Astrocyte (in vitro differentiated cells and primary cell): ENCODE measurements at regions not wholly inside any gene's neighbourhood (a gene's known extent, or its start where the extent isn't known, plus 50 kb on each side); places are given as distances from the start of the nearest gene placed in this dataset.
A peak's percentile ranks its signal among the peaks of the same experiment; 100 is the strongest.

Experiments used
- DNase-seq: peaks from one replicate; pipeline ENCODE4 v3.0.0-alpha.2; 2010; ENCODE audit warnings: low read depth
- FAIRE-seq: peaks from 2 replicates; lab custom pipeline; 2011; peaks lifted over from hg19 to GRCh38; lab: Jason Lieb, UNC
- H2AFZ ChIP-seq: 2 replicates; pipeline ENCODE4 v1.6.0; 2012; ENCODE audit warnings: low read depth, low read length, inconsistent platforms
- H3K27ac ChIP-seq: 2 replicates; pipeline ENCODE4 v1.5.1; 2011; ENCODE audit warnings: low read depth, low read length, inconsistent platforms
- H3K27me3 ChIP-seq: 2 replicates; pipeline ENCODE4 v1.6.0; 2011; ENCODE audit warnings: low read length, inconsistent platforms; ENCODE audit not compliant: insufficient read depth
- H3K36me3 ChIP-seq: 2 replicates; pipeline ENCODE4 v1.5.1; 2011; ENCODE audit warnings: low read length, inconsistent platforms; ENCODE audit not compliant: insufficient read depth
- H3K4me1 ChIP-seq: 2 replicates; pipeline ENCODE4 v1.5.1; 2011; ENCODE audit warnings: low read length, inconsistent platforms; ENCODE audit not compliant: insufficient read depth
- H3K4me2 ChIP-seq: 2 replicates; pipeline ENCODE4 v1.6.0; 2012; ENCODE audit warnings: low read length, inconsistent platforms
- H3K4me3 ChIP-seq: 2 replicates; pipeline ENCODE4 v1.5.1; 2011; ENCODE audit warnings: low read depth, mild to moderate bottlenecking, low read length, inconsistent platforms; ENCODE audit not compliant: insufficient read depth
- H3K79me2 ChIP-seq: 2 replicates; pipeline ENCODE4 v1.6.0; 2012; ENCODE audit warnings: mild to moderate bottlenecking, low read length, inconsistent platforms; ENCODE audit not compliant: insufficient read depth
- H3K9ac ChIP-seq: 2 replicates; pipeline ENCODE4 v1.6.0; 2012; ENCODE audit warnings: mild to moderate bottlenecking, low read length, inconsistent platforms
- H3K9me3 ChIP-seq: 2 replicates; pipeline ENCODE4 v1.5.1; 2012; ENCODE audit warnings: low read depth, mild to moderate bottlenecking, low read length, inconsistent platforms; ENCODE audit not compliant: insufficient read depth
- H4K20me1 ChIP-seq: 2 replicates; pipeline ENCODE4 v1.6.0; 2012; ENCODE audit warnings: low read length, inconsistent platforms; ENCODE audit not compliant: insufficient read depth
- H3K27ac Mint-ChIP-seq: one replicate; pipeline ENCODE4 v1.8.0; 2021; ENCODE audit warnings: mild to moderate bottlenecking, mixed read lengths; ENCODE audit not compliant: unreplicated experiment
- H3K27me3 Mint-ChIP-seq: one replicate; pipeline ENCODE4 v1.8.0; 2021; ENCODE audit warnings: low read depth, mixed read lengths; ENCODE audit not compliant: unreplicated experiment
- H3K36me3 Mint-ChIP-seq: one replicate; pipeline ENCODE4 v1.8.0; 2021; ENCODE audit warnings: low read depth, mixed read lengths; ENCODE audit not compliant: unreplicated experiment
- H3K4me1 Mint-ChIP-seq: one replicate; pipeline ENCODE4 v1.8.0; 2021; ENCODE audit warnings: low read depth, mixed read lengths; ENCODE audit not compliant: unreplicated experiment
- H3K4me3 Mint-ChIP-seq: one replicate; pipeline ENCODE4 v1.8.0; 2021; ENCODE audit warnings: mild to moderate bottlenecking, moderate library complexity, mixed read lengths; ENCODE audit not compliant: unreplicated experiment
- H3K9me3 Mint-ChIP-seq: one replicate; pipeline ENCODE4 v1.8.0; 2021; ENCODE audit warnings: mild to moderate bottlenecking, mixed read lengths; ENCODE audit not compliant: unreplicated experiment
- CTCF ChIP-seq: IDR thresholded peaks from 2 replicates; pipeline ENCODE4 v1.5.1; 2011; ENCODE audit warnings: low read depth, mild to moderate bottlenecking, inconsistent platforms, low read length, moderate library complexity; ENCODE audit not compliant: insufficient read depth
- EZH2 ChIP-seq: IDR thresholded peaks from 2 replicates; pipeline ENCODE4 v1.6.1; 2012; ENCODE audit warnings: mild to moderate bottlenecking, low read length, inconsistent platforms; ENCODE audit not compliant: insufficient read depth

GRCh38 chr20:39719293-39719692 lies 757.1 kb downstream of the DHX35 start:
- no peak overlapping the region for H3K4me2 ChIP-seq
- H3K9me3 ChIP-seq, result no peaks in the 10 kb centered on the region
- H3K4me3 ChIP-seq, result no peak overlapping the region
- Mint-ChIP-seq H3K27ac (no peak overlapping the region), H3K36me3 (no peaks in the 10 kb centered on the region), H3K4me1 (peaks cover 15% of the 10 kb centered on the region), H3K27me3 (no peaks in the 10 kb centered on the region), H3K9me3 (peaks cover 17% of the 10 kb centered on the region), H3K4me3 (no peak overlapping the region)
- DNase-seq, result no peak
- no peak overlapping the region for H2AFZ ChIP-seq
- no peaks in the 10 kb centered on the region for H3K79me2 ChIP-seq
- no peak overlapping the region for H3K27ac ChIP-seq
- no peak overlapping the region for H3K9ac ChIP-seq
- TF ChIP-seq EZH2 (no peak), CTCF (no peak)
- no peaks in the 10 kb centered on the region for H4K20me1 ChIP-seq
- H3K4me1 ChIP-seq, result no peaks in the 10 kb centered on the region
- no peaks in the 10 kb centered on the region for H3K27me3 ChIP-seq
- no peak for FAIRE-seq
- H3K36me3 ChIP-seq, result no peaks in the 10 kb centered on the region

GRCh38 chr20:39717936-39718335 lies 755.8 kb downstream of the DHX35 start:
- H3K9me3 ChIP-seq, result no peaks in the 10 kb centered on the region
- FAIRE-seq (no peak), DNase-seq (peak; percentile 4)
- H3K9ac ChIP-seq, result no peak overlapping the region
- Mint-ChIP-seq H3K9me3 (peaks cover 17% of the 10 kb centered on the region), H3K27me3 (peaks cover 2% of the 10 kb centered on the region), H3K4me1 (peaks cover 15% of the 10 kb centered on the region), H3K4me3 (no peak overlapping the region), H3K27ac (peak overlapping the region; percentile 10), H3K36me3 (no peaks in the 10 kb centered on the region)
- H3K4me2 ChIP-seq, result no peak overlapping the region
- no peak overlapping the region for H2AFZ ChIP-seq
- TF ChIP-seq EZH2 (no peak), CTCF (no peak)
- no peaks in the 10 kb centered on the region for H3K4me1 ChIP-seq
- H3K79me2 ChIP-seq, result no peaks in the 10 kb centered on the region
- H3K27ac ChIP-seq, result no peak overlapping the region
- H3K27me3 ChIP-seq, result no peaks in the 10 kb centered on the region
- H3K4me3 ChIP-seq, result no peak overlapping the region
- H4K20me1 ChIP-seq, result no peaks in the 10 kb centered on the region
- no peaks in the 10 kb centered on the region for H3K36me3 ChIP-seq

DNA sequence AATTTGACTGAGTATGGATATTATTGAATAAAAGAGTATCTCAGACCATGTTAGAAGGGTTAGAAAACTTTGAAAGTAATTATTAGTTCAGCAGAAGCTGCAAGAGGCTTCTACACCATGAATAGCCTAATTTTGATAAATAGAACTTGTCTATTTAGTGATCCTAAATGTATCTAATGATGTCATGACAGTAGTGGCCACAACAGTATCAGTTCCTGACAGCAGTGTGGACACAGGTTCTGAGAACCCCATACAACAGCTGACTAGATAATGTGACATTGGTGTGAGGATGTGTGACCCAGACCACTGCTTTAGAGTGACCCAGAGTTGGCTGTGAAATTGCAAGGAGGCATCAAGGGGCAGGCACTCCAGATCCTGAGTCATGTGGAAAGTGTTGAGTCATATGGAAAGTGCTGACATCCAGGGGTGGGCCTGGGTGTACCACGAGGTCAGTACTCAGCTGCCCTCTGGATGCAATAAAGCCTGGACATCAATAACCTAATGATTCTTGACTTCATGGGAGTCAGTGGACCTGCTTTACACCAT lies 754.7 kb downstream of the DHX35 start:
- H3K9me3 ChIP-seq, result no peaks in the 10 kb centered on the region
- no peak for FAIRE-seq
- peaks cover 17% of the 10 kb centered on the region for H3K9me3 Mint-ChIP-seq
- peaks cover 15% of the 10 kb centered on the region for H3K4me1 Mint-ChIP-seq
- peak; percentile 2 for DNase-seq
- no peaks in the 10 kb centered on the region for H3K36me3 ChIP-seq
- TF ChIP-seq EZH2 (no peak), CTCF (no peak)
- no peaks in the 10 kb centered on the region for H3K27me3 ChIP-seq
- H3K27ac ChIP-seq, result no peak overlapping the region
- H3K4me2 ChIP-seq, result no peak overlapping the region
- H3K27me3 Mint-ChIP-seq, result peaks cover 2% of the 10 kb centered on the region
- H3K4me3 ChIP-seq, result no peak overlapping the region
- H3K36me3 Mint-ChIP-seq, result no peaks in the 10 kb centered on the region
- H3K4me3 Mint-ChIP-seq, result no peak overlapping the region
- H4K20me1 ChIP-seq, result no peaks in the 10 kb centered on the region
- H3K27ac Mint-ChIP-seq, result no peak overlapping the region
- no peaks in the 10 kb centered on the region for H3K4me1 ChIP-seq
- H3K9ac ChIP-seq, result no peak overlapping the region
- no peak overlapping the region for H2AFZ ChIP-seq
- no peaks in the 10 kb centered on the region for H3K79me2 ChIP-seq
